SK-N-SH treated with all-trans-retinoic acid at 6 μM for 48 hours (cell line): ENCODE measurements at regions not wholly inside any gene's neighbourhood (a gene's known extent, or its start where the extent isn't known, plus 50 kb on each side); places are given as distances from the start of the nearest gene placed in this dataset.

Experiments
- ARNTL ChIP-seq: fragments of 450-650 bp; formaldehyde crosslinking; IDR thresholded peaks from 2 replicates; pipeline ENCODE4 v1.5.0; 2020; ENCODE audit warnings: low read depth, mild to moderate bottlenecking, moderate library complexity, borderline replicate concordance
- CSDC2 ChIP-seq: fragments of 250-450 bp; sonication (Bioruptor Pico); IDR thresholded peaks from 2 replicates; pipeline ENCODE4 v1.5.0; 2020; ENCODE audit warnings: mild to moderate bottlenecking, moderate library complexity
- ISL1 ChIP-seq: fragments of 250-450 bp; sonication (Bioruptor Pico); IDR thresholded peaks from 2 replicates; pipeline ENCODE4 v2.1.2; 2022; ENCODE audit warnings: mild to moderate bottlenecking, moderate library complexity
- PPARA ChIP-seq: fragments of 250-450 bp; sonication (Bioruptor Pico); IDR thresholded peaks from 2 replicates; pipeline ENCODE4 v1.5.0; 2020; ENCODE audit warnings: mild to moderate bottlenecking, borderline replicate concordance
- RARB ChIP-seq: fragments of 250-450 bp; sonication (Bioruptor Pico); IDR thresholded peaks from 2 replicates; pipeline ENCODE4 v1.8.0; 2021; ENCODE audit warnings: mild to moderate bottlenecking, moderate library complexity
- SNAI2 ChIP-seq: fragments of 250-450 bp; sonication (Bioruptor Pico); IDR thresholded peaks from 2 replicates; pipeline ENCODE4 v1.5.0; 2020; ENCODE audit warnings: mild to moderate bottlenecking, moderate library complexity
- TOX ChIP-seq: fragments of 250-450 bp; sonication (Bioruptor Pico); IDR thresholded peaks from 2 replicates; pipeline ENCODE4 v1.8.0; 2021; ENCODE audit warnings: mild to moderate bottlenecking, moderate library complexity, borderline replicate concordance
- ZFP3 ChIP-seq: fragments of 250-450 bp; sonication (Bioruptor Pico); IDR thresholded peaks from 2 replicates; pipeline ENCODE4 v1.5.0; 2020; ENCODE audit warnings: mild to moderate bottlenecking, moderate library complexity
- ZNF8 ChIP-seq: fragments of 450-650 bp; formaldehyde crosslinking; IDR thresholded peaks from 2 replicates; pipeline ENCODE4 v1.5.0; 2020; ENCODE audit warnings: mild to moderate bottlenecking, moderate library complexity
- TF ChIP-seq, protein P1 (sequence below): fragments of 250-450 bp; sonication (Bioruptor Pico); IDR thresholded peaks from 2 replicates; pipeline ENCODE4 v1.8.0; 2020; ENCODE audit warnings: mild to moderate bottlenecking, moderate library complexity, borderline replicate concordance
- TF ChIP-seq, protein P2 (sequence below): fragments of 250-450 bp; sonication (Bioruptor Pico); IDR thresholded peaks from 2 replicates; pipeline ENCODE4 v1.8.0; 2021; ENCODE audit warnings: low read depth, mild to moderate bottlenecking, moderate library complexity, borderline replicate concordance

DNA sequence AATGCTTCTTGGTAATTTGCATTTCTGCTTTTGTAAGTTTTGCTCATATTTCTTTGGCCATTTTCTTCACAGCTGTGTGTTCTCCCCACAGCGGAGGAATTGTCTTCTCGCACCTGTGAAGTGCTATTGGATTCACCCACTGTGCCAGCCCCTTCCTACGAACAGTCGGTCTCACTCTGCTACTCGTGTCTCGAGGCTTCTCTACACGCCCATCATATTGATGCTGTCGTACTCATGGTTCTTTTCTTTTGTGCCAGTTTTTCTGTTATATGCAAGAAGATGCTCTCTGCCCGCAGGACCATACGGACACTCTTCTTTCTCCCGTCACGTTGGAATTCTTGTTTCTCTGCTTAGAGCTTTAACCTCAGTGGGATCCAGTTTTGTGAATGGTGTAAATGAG, 200.3 kb downstream of the DLL1 start:
- TF ChIP-seq, protein P1, sequence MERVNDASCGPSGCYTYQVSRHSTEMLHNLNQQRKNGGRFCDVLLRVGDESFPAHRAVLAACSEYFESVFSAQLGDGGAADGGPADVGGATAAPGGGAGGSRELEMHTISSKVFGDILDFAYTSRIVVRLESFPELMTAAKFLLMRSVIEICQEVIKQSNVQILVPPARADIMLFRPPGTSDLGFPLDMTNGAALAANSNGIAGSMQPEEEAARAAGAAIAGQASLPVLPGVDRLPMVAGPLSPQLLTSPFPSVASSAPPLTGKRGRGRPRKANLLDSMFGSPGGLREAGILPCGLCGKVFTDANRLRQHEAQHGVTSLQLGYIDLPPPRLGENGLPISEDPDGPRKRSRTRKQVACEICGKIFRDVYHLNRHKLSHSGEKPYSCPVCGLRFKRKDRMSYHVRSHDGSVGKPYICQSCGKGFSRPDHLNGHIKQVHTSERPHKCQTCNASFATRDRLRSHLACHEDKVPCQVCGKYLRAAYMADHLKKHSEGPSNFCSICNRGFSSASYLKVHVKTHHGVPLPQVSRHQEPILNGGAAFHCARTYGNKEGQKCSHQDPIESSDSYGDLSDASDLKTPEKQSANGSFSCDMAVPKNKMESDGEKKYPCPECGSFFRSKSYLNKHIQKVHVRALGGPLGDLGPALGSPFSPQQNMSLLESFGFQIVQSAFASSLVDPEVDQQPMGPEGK (CRISPR knock-in tag), result no peak
- TF ChIP-seq ARNTL (no peak), RARB (CRISPR knock-in tag) (no peak), SNAI2 (CRISPR knock-in tag) (no peak), PPARA (CRISPR knock-in tag) (no peak), ISL1 (CRISPR knock-in tag) (no peak), TOX (CRISPR knock-in tag) (no peak), ZNF8 (CRISPR knock-in tag) (no peak), ZFP3 (no peak), CSDC2 (CRISPR knock-in tag) (no peak)
- TF ChIP-seq, protein P2, sequence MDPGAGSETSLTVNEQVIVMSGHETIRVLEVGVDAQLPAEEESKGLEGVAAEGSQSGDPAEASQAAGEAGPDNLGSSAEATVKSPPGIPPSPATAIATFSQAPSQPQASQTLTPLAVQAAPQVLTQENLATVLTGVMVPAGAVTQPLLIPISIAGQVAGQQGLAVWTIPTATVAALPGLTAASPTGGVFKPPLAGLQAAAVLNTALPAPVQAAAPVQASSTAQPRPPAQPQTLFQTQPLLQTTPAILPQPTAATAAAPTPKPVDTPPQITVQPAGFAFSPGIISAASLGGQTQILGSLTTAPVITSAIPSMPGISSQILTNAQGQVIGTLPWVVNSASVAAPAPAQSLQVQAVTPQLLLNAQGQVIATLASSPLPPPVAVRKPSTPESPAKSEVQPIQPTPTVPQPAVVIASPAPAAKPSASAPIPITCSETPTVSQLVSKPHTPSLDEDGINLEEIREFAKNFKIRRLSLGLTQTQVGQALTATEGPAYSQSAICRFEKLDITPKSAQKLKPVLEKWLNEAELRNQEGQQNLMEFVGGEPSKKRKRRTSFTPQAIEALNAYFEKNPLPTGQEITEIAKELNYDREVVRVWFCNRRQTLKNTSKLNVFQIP (CRISPR knock-in tag), result no peak
